ENCODE measurements at regions not wholly inside any gene's neighbourhood (a gene's known extent, or its start where the extent isn't known, plus 50 kb on each side); places are given as distances from the start of the nearest gene placed in this dataset.

- no peak for TF ChIP-seq TAF1 (IDR thresholded peaks at IDR 0.05; ENCODE audit: borderline replicate concordance, low read depth, low read length)
- TF ChIP-seq POLR2A (IDR thresholded peaks at IDR 0.05; ENCODE audit: low read depth, low read length), result no peak
- no peak for TF ChIP-seq POLR2AphosphoS5 (IDR thresholded peaks at IDR 0.05; ENCODE audit: low read depth, low read length)
Measured at GRCh38 chr7:16343612-16344011, 77.7 kb downstream of the CRPPA start.

Data from GM12892 (cell line).